Neuron (in vitro differentiated cells): ENCODE measurements at regions not wholly inside any gene's neighbourhood (a gene's known extent, or its start where the extent isn't known, plus 50 kb on each side); places are given as distances from the start of the nearest gene placed in this dataset.
"Not testable (repeated sequence)": the region's sequence is repeated elsewhere in the genome, so short reads cannot be mapped to it uniquely, and the experiment has no call there.

Experiments
- H2AFZ ChIP-seq: one replicate; pipeline ENCODE4 v1.6.1; 2013; ENCODE audit warnings: low read depth, mild to moderate bottlenecking, inconsistent platforms, low read length, moderate library complexity
- H3K27me3 ChIP-seq: one replicate; pipeline ENCODE4 v1.6.1; 2013; ENCODE audit warnings: low read length; ENCODE audit not compliant: insufficient read depth
- H3K36me3 ChIP-seq: one replicate; pipeline ENCODE4 v1.6.1; 2013; ENCODE audit warnings: low read length; ENCODE audit not compliant: insufficient read depth
- H3K4me1 ChIP-seq: one replicate; pipeline ENCODE4 v1.6.1; 2013; ENCODE audit warnings: low read length; ENCODE audit not compliant: insufficient read depth
- H3K4me3 ChIP-seq: 2 replicates; pipeline ENCODE4 v1.5.1; 2013; ENCODE audit warnings: mild to moderate bottlenecking, low read length, moderate library complexity
- H3K9me3 ChIP-seq: one replicate; pipeline ENCODE4 v1.6.1; 2013; ENCODE audit warnings: low read length

DNA sequence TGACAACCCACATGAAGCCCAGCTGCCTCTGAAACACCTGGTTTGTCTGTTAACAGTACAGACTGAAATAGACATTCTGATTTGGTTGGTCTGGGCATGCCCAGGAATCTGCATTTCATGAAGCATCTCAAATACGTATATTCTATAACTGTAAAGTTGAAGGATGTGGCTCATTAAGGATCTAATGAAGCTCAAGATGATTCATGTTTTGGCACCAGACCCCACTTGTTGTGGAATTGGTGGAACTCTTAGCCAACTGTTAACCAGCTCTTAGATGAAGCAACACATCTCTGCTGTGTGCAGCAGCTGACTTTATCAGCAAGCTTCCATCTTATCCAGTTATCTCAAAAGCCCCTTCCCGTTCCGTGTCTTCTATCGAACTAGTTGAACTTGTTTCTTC is 232.2 kb downstream of the INSC start:
- H3K27me3 ChIP-seq = no peaks in the 10 kb centered on the region

GRCh38 chr11:15347969-15348734 is 233.4 kb downstream of the INSC start:
- H3K4me3 ChIP-seq = no peak overlapping the region
- no peaks in the 10 kb centered on the region for H3K27me3 ChIP-seq
- H3K4me1 ChIP-seq = no peaks in the 10 kb centered on the region
- no peaks in the 10 kb centered on the region for H3K36me3 ChIP-seq
- H3K9me3 ChIP-seq = no peaks in the 10 kb centered on the region
- H2AFZ ChIP-seq = no peak overlapping the region

More for the DNA sequence above, 232.2 kb downstream of the INSC start:
- Histone ChIP-seq H3K4me3 (no peak overlapping the region), H2AFZ (no peak overlapping the region), H3K9me3 (no peaks in the 10 kb centered on the region), H3K4me1 (no peaks in the 10 kb centered on the region), H3K36me3 (no peaks in the 10 kb centered on the region)

GRCh38 chr11:15349413-15349812 is 234.7 kb downstream of the INSC start:
- Histone ChIP-seq H3K9me3 (no peaks in the 10 kb centered on the region), H3K4me3 (no peak overlapping the region), H3K4me1 (no peaks in the 10 kb centered on the region), H2AFZ (no peak overlapping the region), H3K27me3 (no peaks in the 10 kb centered on the region), H3K36me3 (no peaks in the 10 kb centered on the region)

- peaks cover 2% of the 10 kb centered on the region for H3K27me3 ChIP-seq
- no peaks in the 10 kb centered on the region for H3K4me1 ChIP-seq
- no peak overlapping the region for H3K4me3 ChIP-seq
- H3K9me3 ChIP-seq = no peaks in the 10 kb centered on the region
- no peak overlapping the region for H2AFZ ChIP-seq
- H3K36me3 ChIP-seq = no peaks in the 10 kb centered on the region
Measured at GRCh38 chr11:15361316-15361715, 246.6 kb downstream of the INSC start.

- not testable (repeated sequence) for H3K4me3 ChIP-seq, H3K9me3 ChIP-seq, H3K36me3 ChIP-seq, H3K27me3 ChIP-seq, H2AFZ ChIP-seq, H3K4me1 ChIP-seq
Measured at GRCh38 chr11:15365286-15365685, 250.6 kb downstream of the INSC start.

DNA sequence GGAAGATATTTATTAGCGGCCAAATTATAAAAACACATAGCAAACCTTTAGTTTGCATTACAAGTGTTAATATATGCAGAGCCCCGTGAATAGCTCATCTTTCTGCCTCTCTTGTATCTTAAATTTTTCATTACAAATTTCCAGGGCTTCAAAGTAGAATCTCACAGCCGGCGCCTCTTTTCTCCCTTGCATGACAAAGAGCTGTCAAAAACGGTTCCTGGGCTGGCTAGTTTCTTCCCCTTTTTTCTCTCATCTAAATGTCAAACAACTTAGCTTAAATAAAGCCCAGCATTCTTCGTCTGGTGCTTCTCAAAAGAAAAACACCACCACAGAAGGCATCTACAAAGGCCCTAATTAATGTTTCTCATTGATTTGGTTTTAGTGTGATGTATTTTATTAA is 253.0 kb downstream of the INSC start:
- Histone ChIP-seq H3K4me1 (no peaks in the 10 kb centered on the region), H3K9me3 (no peaks in the 10 kb centered on the region), H3K27me3 (peaks cover 5% of the 10 kb centered on the region), H2AFZ (no peak overlapping the region), H3K36me3 (no peaks in the 10 kb centered on the region), H3K4me3 (no peak overlapping the region)

DNA sequence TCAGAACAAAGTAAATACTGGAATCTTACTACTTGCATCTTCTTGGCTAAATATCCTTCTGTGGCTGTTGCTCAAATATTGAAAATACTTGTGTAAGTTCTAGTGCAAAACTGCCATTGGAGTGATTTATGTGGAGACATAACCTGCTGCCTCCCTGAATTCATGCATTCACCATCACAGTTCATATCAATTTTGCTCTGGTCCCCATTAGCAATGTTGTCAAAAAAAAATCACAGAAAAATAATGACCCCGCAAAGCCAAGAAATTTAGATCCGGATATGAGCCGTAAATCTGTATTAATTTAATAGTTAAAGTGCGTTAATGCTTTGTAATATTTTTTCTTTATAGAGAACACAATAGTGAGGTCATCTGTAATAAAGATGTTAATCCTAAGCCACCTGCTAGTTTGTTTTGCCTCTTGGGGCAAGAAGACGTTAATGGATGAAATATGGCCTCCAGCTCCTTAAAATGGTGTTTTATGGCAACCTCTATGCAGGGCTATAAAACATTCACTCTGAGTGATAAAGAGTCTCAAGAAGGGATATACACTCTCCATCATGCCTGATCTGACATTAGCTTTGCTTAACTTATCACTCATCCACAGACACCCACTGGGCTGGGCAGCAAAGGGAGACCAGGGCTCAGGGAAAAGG is 255.9 kb downstream of the INSC start:
- Histone ChIP-seq H3K9me3 (no peaks in the 10 kb centered on the region), H2AFZ (no peak overlapping the region), H3K36me3 (no peaks in the 10 kb centered on the region), H3K27me3 (peaks cover 2% of the 10 kb centered on the region), H3K4me1 (no peaks in the 10 kb centered on the region), H3K4me3 (no peak overlapping the region)

GRCh38 chr11:15371533-15371932 is 256.8 kb downstream of the INSC start:
- no peaks in the 10 kb centered on the region for H3K9me3 ChIP-seq
- H3K27me3 ChIP-seq = peaks cover 2% of the 10 kb centered on the region
- no peak overlapping the region for H3K4me3 ChIP-seq
- no peak overlapping the region for H2AFZ ChIP-seq
- H3K4me1 ChIP-seq = no peaks in the 10 kb centered on the region
- H3K36me3 ChIP-seq = no peaks in the 10 kb centered on the region

DNA sequence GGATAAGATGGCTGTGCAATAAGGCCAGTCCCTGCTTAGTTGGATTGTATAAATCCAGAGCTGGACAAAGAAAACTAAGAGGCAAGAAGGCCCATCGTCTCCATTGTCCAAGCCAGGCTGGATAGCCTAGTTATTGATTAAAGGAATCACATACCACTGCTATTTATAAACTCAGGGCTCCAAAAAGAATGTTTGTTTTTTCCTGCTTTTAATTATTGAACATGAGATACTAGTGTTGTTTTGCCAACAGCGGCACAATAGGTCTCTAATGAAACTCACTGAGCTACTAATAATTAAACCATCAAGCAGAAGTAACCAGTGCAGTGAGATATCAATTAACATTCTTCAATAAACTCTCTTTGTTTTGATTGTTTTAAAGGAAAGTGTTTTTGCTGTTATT is 259.7 kb downstream of the INSC start:
- no peaks in the 10 kb centered on the region for H3K27me3 ChIP-seq
- H3K36me3 ChIP-seq = no peaks in the 10 kb centered on the region
- no peaks in the 10 kb centered on the region for H3K9me3 ChIP-seq
- H3K4me1 ChIP-seq = no peaks in the 10 kb centered on the region
- no peak overlapping the region for H3K4me3 ChIP-seq
- H2AFZ ChIP-seq = no peak overlapping the region

DNA sequence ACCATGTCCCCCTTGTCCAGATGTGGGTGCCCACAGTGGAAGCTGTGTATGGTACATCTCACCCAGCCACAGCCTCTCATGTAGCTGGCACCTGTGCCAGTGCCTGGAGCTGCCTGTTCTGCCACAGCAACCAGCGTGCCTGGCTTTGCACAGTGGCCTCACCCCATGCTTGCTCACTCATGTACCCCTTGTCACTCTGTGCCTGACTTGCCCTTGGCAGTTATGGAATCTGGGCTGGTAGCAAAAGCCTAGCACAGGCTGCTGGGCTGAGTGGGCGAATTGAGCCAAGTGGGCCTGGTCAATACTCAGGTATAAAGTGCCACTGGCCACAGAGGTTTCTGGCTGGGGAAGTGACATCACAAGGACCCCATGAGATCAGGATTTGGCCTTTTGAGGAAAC is 264.2 kb downstream of the INSC start:
- Histone ChIP-seq H3K9me3 (no peaks in the 10 kb centered on the region), H2AFZ (no peak overlapping the region), H3K36me3 (no peaks in the 10 kb centered on the region), H3K27me3 (no peaks in the 10 kb centered on the region), H3K4me3 (no peak overlapping the region), H3K4me1 (no peaks in the 10 kb centered on the region)

DNA sequence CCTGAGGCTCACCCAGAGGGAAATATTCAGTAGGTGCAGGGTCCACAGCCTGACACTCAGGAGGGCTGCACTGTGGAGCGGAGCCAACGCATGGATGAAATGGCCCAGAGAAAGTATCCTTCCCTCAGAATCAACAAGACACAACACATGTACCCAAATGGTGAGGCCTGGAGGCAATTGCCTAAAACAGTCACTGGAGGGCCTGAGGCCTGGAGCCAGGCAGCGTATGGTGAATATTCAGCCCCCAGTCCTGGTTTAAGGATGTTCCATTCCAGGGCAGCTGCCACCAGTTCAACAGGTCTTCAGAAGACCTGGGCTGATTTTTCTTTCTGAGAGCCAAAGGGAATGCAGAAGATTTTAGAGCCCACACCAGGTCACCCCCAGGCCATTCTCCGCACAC is 264.8 kb downstream of the INSC start:
- no peak overlapping the region for H2AFZ ChIP-seq
- H3K36me3 ChIP-seq = no peaks in the 10 kb centered on the region
- H3K4me3 ChIP-seq = no peak overlapping the region
- H3K4me1 ChIP-seq = no peaks in the 10 kb centered on the region
- H3K9me3 ChIP-seq = no peaks in the 10 kb centered on the region
- no peaks in the 10 kb centered on the region for H3K27me3 ChIP-seq

GRCh38 chr11:15390857-15391256 is 276.1 kb downstream of the INSC start:
- Histone ChIP-seq H3K27me3 (no peaks in the 10 kb centered on the region), H3K36me3 (no peaks in the 10 kb centered on the region), H3K4me3 (no peak overlapping the region), H2AFZ (no peak overlapping the region), H3K4me1 (no peaks in the 10 kb centered on the region), H3K9me3 (no peaks in the 10 kb centered on the region)

GRCh38 chr11:15396778-15397177 is 282.1 kb downstream of the INSC start:
- H3K4me1 ChIP-seq = no peaks in the 10 kb centered on the region
- H3K27me3 ChIP-seq = no peaks in the 10 kb centered on the region
- H3K36me3 ChIP-seq = no peaks in the 10 kb centered on the region
- H3K4me3 ChIP-seq = no peak overlapping the region
- no peak overlapping the region for H2AFZ ChIP-seq
- no peaks in the 10 kb centered on the region for H3K9me3 ChIP-seq
